ENCODE measurements at regions not wholly inside any gene's neighbourhood (a gene's known extent, or its start where the extent isn't known, plus 50 kb on each side); places are given as distances from the start of the nearest gene placed in this dataset.

DNA sequence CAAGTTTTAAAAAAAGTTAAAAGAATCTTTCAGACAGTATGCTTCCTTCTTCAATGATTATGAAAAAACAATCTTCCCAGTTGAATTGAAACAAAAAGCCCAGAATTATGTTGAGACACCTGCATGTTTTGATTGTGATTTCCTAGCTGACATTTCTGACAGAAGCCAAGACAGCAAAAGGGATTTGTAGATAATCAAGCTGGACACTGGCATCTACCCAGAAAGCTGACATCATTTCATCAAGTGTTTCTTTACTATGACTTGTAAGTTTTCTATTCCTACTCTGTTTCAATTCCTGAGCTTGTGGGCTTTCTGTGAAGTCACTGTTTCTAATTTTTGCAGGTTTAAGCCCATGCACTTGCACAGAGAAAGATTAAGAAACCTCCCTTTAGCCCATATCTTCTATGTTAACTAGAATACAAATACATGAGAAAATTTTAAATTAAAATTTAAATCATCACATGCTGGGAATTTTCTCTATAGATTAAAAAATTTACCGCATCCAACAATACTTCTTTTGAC, 82.9 kb upstream of the CCDC85A start:
- Histone ChIP-seq H3K4me3 (ENCODE audit: low read depth, low read length, poor library complexity, severe bottlenecking) (no peak overlapping the region), H3K4me1 (ENCODE audit: insufficient read depth, low read length, severe bottlenecking) (no peaks in the 10 kb centered on the region), H3K9me3 (ENCODE audit: low read length) (no peaks in the 10 kb centered on the region), H3K36me3 (ENCODE audit: insufficient read depth, low read length) (no peaks in the 10 kb centered on the region), H4K20me1 (ENCODE audit: insufficient read depth, low read length) (no peaks in the 10 kb centered on the region), H3K27me3 (ENCODE audit: insufficient read depth, low read length) (no peaks in the 10 kb centered on the region), H2AFZ (ENCODE audit: low read length) (no peak overlapping the region), H3K9ac (ENCODE audit: low read length) (no peak overlapping the region), H3K9me2 (ENCODE audit: low read depth, low read length) (no peaks in the 10 kb centered on the region), H3K27ac (ENCODE audit: low read depth, low read length, poor library complexity, severe bottlenecking) (no peak overlapping the region), H3K79me2 (ENCODE audit: insufficient read depth, low read length) (no peaks in the 10 kb centered on the region), H3F3A (ENCODE audit: insufficient read depth, low read length) (no peaks in the 10 kb centered on the region), H3K4me2 (ENCODE audit: low read length) (no peak overlapping the region)
- TF ChIP-seq EZH2 (IDR thresholded peaks at IDR 0.05; ENCODE audit: borderline replicate concordance, low read length) = no peak
- no peak for TF ChIP-seq CTCF (IDR thresholded peaks at IDR 0.05; ENCODE audit: low read length)

DNA sequence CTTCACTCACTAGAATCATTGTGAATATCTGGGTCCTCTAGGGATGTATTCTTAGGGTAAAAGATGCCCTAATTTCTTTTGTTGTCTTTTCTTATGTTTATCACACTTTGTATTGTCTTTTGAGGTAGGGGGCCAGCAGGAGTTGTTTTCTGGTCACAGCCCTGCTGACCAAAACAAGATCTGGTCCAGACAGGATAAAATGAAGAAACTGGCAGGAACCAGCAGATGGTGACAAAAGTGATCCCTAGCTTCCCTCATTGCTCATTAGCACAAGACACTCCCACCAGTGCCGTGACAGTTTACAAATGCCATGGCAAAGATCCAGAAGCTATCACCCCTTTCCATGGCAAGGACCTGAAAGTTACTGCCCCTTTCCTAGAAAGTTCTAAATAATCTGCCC, 81.7 kb upstream of the CCDC85A start:
- TF ChIP-seq EZH2 (IDR thresholded peaks at IDR 0.05; ENCODE audit: borderline replicate concordance, low read length) (no peak), CTCF (IDR thresholded peaks at IDR 0.05; ENCODE audit: low read length) (no peak)
- Histone ChIP-seq H3K27ac (ENCODE audit: low read depth, low read length, poor library complexity, severe bottlenecking) (no peak overlapping the region), H3K9me3 (ENCODE audit: low read length) (no peaks in the 10 kb centered on the region), H3K36me3 (ENCODE audit: insufficient read depth, low read length) (no peaks in the 10 kb centered on the region), H4K20me1 (ENCODE audit: insufficient read depth, low read length) (no peaks in the 10 kb centered on the region), H3K4me3 (ENCODE audit: low read depth, low read length, poor library complexity, severe bottlenecking) (no peak overlapping the region), H3F3A (ENCODE audit: insufficient read depth, low read length) (no peaks in the 10 kb centered on the region), H2AFZ (ENCODE audit: low read length) (no peak overlapping the region), H3K4me2 (ENCODE audit: low read length) (no peak overlapping the region), H3K9ac (ENCODE audit: low read length) (no peak overlapping the region), H3K9me2 (ENCODE audit: low read depth, low read length) (no peaks in the 10 kb centered on the region), H3K79me2 (ENCODE audit: insufficient read depth, low read length) (no peaks in the 10 kb centered on the region), H3K27me3 (ENCODE audit: insufficient read depth, low read length) (no peaks in the 10 kb centered on the region), H3K4me1 (ENCODE audit: insufficient read depth, low read length, severe bottlenecking) (no peaks in the 10 kb centered on the region)

DNA sequence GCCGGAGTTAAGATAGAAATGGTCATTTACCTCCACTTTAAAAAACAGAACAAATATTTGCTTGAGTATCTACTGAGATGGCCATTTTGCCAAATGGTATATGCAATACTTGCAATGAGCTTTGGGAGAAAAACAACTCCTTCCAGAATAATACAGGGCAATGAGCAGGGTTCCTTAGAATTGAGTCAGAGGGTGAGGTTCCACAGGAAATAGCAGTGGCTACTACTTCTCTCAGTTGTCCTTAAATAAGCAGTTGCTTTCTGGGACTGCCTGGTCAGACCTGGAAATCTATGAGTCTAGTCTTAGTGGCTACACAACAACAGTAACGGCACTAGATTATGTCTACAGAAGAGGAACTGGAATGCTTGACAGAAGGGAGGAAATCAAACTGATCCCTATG, 80.9 kb upstream of the CCDC85A start:
- Histone ChIP-seq H2AFZ (ENCODE audit: low read length) (no peak overlapping the region), H3F3A (ENCODE audit: insufficient read depth, low read length) (no peaks in the 10 kb centered on the region), H3K27ac (ENCODE audit: low read depth, low read length, poor library complexity, severe bottlenecking) (no peak overlapping the region)

More for the DNA sequence above, 80.9 kb upstream of the CCDC85A start:
- H3K9me2 ChIP-seq (ENCODE audit: low read depth, low read length) = no peaks in the 10 kb centered on the region
- no peaks in the 10 kb centered on the region for H3K79me2 ChIP-seq (ENCODE audit: insufficient read depth, low read length)
- no peak overlapping the region for H3K9ac ChIP-seq (ENCODE audit: low read length)
- no peaks in the 10 kb centered on the region for H3K9me3 ChIP-seq (ENCODE audit: low read length)
- TF ChIP-seq CTCF (IDR thresholded peaks at IDR 0.05; ENCODE audit: low read length) = no peak
- no peak for TF ChIP-seq EZH2 (IDR thresholded peaks at IDR 0.05; ENCODE audit: borderline replicate concordance, low read length)
- no peaks in the 10 kb centered on the region for H3K36me3 ChIP-seq (ENCODE audit: insufficient read depth, low read length)
- H4K20me1 ChIP-seq (ENCODE audit: insufficient read depth, low read length) = no peaks in the 10 kb centered on the region
- no peaks in the 10 kb centered on the region for H3K4me1 ChIP-seq (ENCODE audit: insufficient read depth, low read length, severe bottlenecking)
- H3K27me3 ChIP-seq (ENCODE audit: insufficient read depth, low read length) = no peaks in the 10 kb centered on the region
- H3K4me2 ChIP-seq (ENCODE audit: low read length) = no peak overlapping the region
- no peak overlapping the region for H3K4me3 ChIP-seq (ENCODE audit: low read depth, low read length, poor library complexity, severe bottlenecking)
